Prostate gland (tissue), 2 donors: ENCODE measurements at regions not wholly inside any gene's neighbourhood (a gene's known extent, or its start where the extent isn't known, plus 50 kb on each side); places are given as distances from the start of the nearest gene placed in this dataset.

Experiments
- DNase-seq: peaks from one replicate; pipeline ENCODE4 v3.0.0-alpha.2; 2019; ENCODE audit warnings: low spot score
- H3K27ac ChIP-seq, 2 donors: fragments of 200-600 bp; sonication (generic); 2 replicates each; pipeline ENCODE4 v1.5.1; 2017 to 2019
- H3K27me3 ChIP-seq: fragments of 200-600 bp; sonication (generic); replicated peaks from 2 replicates; pipeline ENCODE4 v1.5.1; 2019; ENCODE audit not compliant: insufficient read depth
- H3K36me3 ChIP-seq, 2 donors: fragments of 200-600 bp; sonication (generic); 1 replicate in 1 of 2; 2 replicates in 1 of 2; pipeline versions ENCODE4 v1.5.1 to v1.8.1; 2017 to 2019
- H3K4me1 ChIP-seq: fragments of 200-600 bp; sonication (generic); replicated peaks from 2 replicates; pipeline ENCODE4 v1.5.1; 2019
- H3K4me3 ChIP-seq, 2 donors: fragments of 200-600 bp; sonication (generic); 2 replicates each; pipeline ENCODE4 v1.5.1; 2017 to 2019
- H3K9me3 ChIP-seq: fragments of 200-600 bp; sonication (generic); 2 replicates; pipeline ENCODE4 v1.5.1; 2017
- POLR2A ChIP-seq: fragments of 450-650 bp; IDR thresholded peaks from one replicate; pipeline ENCODE4 v1.6.1; 2016; ENCODE audit warnings: antibody characterized with exemption, mild to moderate bottlenecking
- POLR2AphosphoS5 ChIP-seq: sonication (generic); formaldehyde crosslinking; IDR thresholded peaks from one replicate; pipeline ENCODE4 v1.6.1; 2017; ENCODE audit warnings: antibody characterized with exemption
- WGBS: methylation state at CpG from one replicate; pipeline ENCODE4 v1.1.5; 2018; 5-methylcytosine and 5-hydroxymethylcytosine counted together
- intact Hi-C: fragments of 100-400 bp; cut with DNase I; formaldehyde crosslinking; loops from one replicate; pipeline ENCODE4 v1.14.2; 2022
- TF ChIP-seq, protein P1 (sequence below), 4 experiments: fragments of 200-600 bp in 2 of 4; fragments of 450-650 bp in 2 of 4; sonication (generic) in 2 of 4; IDR thresholded peaks; 1 replicate in 3 of 4; 2 replicates in 1 of 4; pipeline ENCODE4 v1.5.1; 2016 to 2019; ENCODE audit warnings: antibody characterized with exemption in 4 of 4, mild to moderate bottlenecking in 2 of 4, moderate library complexity in 2 of 4

DNA sequence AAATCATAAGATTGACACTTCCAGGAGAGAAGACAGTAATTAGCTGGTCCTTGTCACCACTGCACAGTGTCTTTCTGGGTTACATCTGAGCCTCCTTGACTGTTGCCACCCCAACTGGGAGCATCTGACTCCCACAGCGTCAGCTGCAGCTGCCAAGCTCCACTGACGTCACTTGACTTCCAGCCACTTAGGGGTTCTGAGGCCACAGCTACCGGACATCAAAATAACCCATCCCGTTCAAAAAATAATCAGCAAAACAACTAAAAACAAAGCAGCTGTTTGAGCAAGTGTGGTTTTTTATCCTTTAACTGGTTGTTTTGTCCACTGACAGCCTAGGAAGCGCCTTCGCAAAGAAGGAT, 206.5 kb upstream of the AGAP1 start:
- 68% methylated on average over 6 of the region's 6 CpGs for WGBS
- intact Hi-C loops = no loop called here
- no peak overlapping the region for H3K4me3 ChIP-seq
- no peaks in the 10 kb centered on the region for H3K9me3 ChIP-seq
- H3K27ac ChIP-seq = no peak overlapping the region
- TF ChIP-seq POLR2A = no peak
- no peak for TF ChIP-seq POLR2AphosphoS5
- TF ChIP-seq, protein P1, sequence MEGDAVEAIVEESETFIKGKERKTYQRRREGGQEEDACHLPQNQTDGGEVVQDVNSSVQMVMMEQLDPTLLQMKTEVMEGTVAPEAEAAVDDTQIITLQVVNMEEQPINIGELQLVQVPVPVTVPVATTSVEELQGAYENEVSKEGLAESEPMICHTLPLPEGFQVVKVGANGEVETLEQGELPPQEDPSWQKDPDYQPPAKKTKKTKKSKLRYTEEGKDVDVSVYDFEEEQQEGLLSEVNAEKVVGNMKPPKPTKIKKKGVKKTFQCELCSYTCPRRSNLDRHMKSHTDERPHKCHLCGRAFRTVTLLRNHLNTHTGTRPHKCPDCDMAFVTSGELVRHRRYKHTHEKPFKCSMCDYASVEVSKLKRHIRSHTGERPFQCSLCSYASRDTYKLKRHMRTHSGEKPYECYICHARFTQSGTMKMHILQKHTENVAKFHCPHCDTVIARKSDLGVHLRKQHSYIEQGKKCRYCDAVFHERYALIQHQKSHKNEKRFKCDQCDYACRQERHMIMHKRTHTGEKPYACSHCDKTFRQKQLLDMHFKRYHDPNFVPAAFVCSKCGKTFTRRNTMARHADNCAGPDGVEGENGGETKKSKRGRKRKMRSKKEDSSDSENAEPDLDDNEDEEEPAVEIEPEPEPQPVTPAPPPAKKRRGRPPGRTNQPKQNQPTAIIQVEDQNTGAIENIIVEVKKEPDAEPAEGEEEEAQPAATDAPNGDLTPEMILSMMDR (IDR thresholded peaks at IDR 0.05) = no peak
- H3K4me1 ChIP-seq = no peaks in the 10 kb centered on the region
- H3K27me3 ChIP-seq = no peaks in the 10 kb centered on the region
- DNase-seq = no peak
- H3K36me3 ChIP-seq = no peaks in the 10 kb centered on the region

DNA sequence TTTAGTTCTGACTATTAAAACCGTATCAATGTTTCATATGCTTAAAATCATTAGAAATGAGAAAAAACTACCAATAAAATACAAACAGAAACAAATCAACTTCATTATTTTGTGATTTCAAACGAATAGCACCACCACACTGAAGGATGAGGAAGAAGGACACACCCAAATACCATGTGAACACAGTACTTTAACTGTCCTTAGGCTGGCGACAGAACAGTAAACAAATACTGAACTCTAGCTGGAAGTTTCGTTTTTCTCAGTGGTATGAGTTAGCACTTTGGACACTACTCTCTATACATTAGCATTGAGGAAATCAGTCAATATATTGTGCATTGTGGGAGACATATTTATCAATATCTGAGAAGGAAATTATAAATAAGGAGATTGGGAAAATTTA, 202.4 kb upstream of the AGAP1 start:
- no peak overlapping the region for H3K27ac ChIP-seq
- intact Hi-C loops = no loop called here
- TF ChIP-seq, protein P1 (IDR thresholded peaks at IDR 0.05) = no peak
- TF ChIP-seq POLR2A = no peak
- no peak for TF ChIP-seq POLR2AphosphoS5
- no peaks in the 10 kb centered on the region for H3K36me3 ChIP-seq
- no peaks in the 10 kb centered on the region for H3K27me3 ChIP-seq
- no peak for DNase-seq
- no peak overlapping the region for H3K4me3 ChIP-seq
- WGBS = 44% methylated on average over 4 of the region's 4 CpGs
- H3K4me1 ChIP-seq = no peaks in the 10 kb centered on the region
- H3K9me3 ChIP-seq = no peaks in the 10 kb centered on the region

DNA sequence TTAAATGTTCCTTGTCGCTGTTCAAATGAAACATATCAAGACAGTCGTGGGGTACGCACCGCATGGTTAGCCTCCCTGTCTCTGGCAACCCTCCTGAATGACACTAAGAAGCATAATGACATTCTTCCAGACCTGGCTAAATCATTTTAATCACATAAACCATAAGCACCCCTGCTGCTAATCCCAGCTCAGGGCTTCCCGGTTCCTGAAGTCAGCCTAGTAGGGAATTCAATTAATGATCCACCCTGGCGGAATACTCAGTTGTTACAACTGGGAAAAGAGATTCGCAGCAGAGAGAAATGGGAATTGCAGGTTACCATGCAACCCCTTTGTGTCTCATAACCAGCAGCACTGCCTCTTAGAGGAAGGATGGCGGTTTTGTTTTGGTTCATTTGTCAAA, 200.8 kb upstream of the AGAP1 start:
- Histone ChIP-seq H3K36me3 (no peaks in the 10 kb centered on the region), H3K4me3 (no peak overlapping the region), H3K4me1 (no peaks in the 10 kb centered on the region), H3K27ac (no peak overlapping the region), H3K27me3 (no peaks in the 10 kb centered on the region), H3K9me3 (no peaks in the 10 kb centered on the region)
- intact Hi-C loops = no loop called here
- 87% methylated on average over 8 of the region's 8 CpGs for WGBS
- DNase-seq = no peak
- TF ChIP-seq POLR2A = no peak

DNA sequence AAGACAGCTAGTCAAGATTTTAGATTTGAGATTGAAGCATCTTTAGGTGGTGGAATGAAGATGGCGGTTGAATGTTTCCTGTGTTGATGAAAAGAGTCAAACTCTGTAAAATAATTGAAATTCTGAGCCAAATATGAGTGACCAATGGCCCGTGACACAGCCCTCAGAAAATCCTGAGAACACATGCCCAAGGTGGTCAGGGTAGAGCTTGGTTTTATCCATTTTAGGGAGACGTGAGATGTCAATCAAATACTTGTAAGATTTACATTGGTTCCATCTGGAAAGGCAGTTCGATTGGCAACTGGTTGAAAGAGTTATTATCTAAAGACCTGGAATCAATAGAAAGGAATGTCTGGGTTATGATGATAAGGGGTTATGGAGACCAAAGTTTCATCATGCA, 198.0 kb upstream of the AGAP1 start:
- Histone ChIP-seq H3K27ac (no peak overlapping the region), H3K9me3 (no peaks in the 10 kb centered on the region), H3K27me3 (no peaks in the 10 kb centered on the region), H3K36me3 (no peaks in the 10 kb centered on the region), H3K4me1 (no peaks in the 10 kb centered on the region), H3K4me3 (no peak overlapping the region)
- TF ChIP-seq, protein P1 (IDR thresholded peaks at IDR 0.05) = no peak
- no peak for TF ChIP-seq POLR2A
- no peak for TF ChIP-seq POLR2AphosphoS5
- 93% methylated on average over 4 of the region's 4 CpGs for WGBS
- DNase-seq = no peak
- intact Hi-C loops = no loop called here

DNA sequence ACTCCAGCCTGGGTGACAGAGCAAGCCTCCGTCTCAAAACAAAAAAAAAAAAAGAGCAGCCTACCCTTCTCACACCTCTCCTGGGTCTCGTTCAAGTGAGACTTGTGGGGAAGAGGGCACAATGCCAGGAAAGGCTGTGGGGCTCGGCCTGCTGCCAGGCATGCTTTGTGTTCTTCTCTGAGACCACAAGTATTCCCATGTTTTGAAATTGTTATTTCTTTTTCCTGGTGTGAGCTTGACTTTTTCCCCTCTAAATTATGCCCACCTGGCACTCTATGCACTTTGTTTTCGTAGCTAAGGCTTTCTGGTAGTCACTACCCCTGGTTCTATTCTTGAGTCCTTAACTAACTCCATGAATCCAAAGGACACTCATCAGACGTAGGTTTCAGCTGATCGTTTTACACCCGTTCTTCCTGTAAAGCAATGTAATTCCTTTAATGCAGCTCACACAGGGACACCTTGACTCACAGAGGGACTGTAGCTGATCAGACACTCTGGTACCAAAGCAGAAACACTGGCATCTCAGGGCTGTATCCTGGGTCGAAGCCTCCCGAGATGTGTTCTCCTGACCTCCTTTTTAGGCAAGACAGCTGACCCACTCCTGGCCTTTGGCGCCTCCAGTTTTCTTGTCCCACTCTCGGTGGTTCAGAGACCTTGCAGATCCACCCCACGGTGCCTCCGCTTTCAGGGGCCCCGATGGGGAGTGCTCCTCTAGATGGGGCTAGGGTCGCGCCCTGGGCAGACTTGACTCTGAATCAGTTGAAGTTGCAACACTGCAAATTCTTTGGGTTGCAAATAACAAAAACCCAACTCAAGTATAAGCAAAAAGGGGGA, 193.3 kb upstream of the AGAP1 start:
- TF ChIP-seq POLR2AphosphoS5 (no peak), POLR2A (no peak)
- TF ChIP-seq, protein P1 (IDR thresholded peaks at IDR 0.05) = no peak
- no peak for DNase-seq

More for the DNA sequence above, 193.3 kb upstream of the AGAP1 start:
- H3K4me3 ChIP-seq = no peak overlapping the region
- H3K9me3 ChIP-seq = no peaks in the 10 kb centered on the region
- H3K4me1 ChIP-seq = no peaks in the 10 kb centered on the region
- no peak overlapping the region for H3K27ac ChIP-seq
- 58% methylated on average over 16 of the region's 16 CpGs for WGBS
- H3K27me3 ChIP-seq = no peaks in the 10 kb centered on the region
- H3K36me3 ChIP-seq = no peaks in the 10 kb centered on the region
- intact Hi-C loops = no loop called here
